ENCODE measurements at regions not wholly inside any gene's neighbourhood (a gene's known extent, or its start where the extent isn't known, plus 50 kb on each side); places are given as distances from the start of the nearest gene placed in this dataset.

DNA sequence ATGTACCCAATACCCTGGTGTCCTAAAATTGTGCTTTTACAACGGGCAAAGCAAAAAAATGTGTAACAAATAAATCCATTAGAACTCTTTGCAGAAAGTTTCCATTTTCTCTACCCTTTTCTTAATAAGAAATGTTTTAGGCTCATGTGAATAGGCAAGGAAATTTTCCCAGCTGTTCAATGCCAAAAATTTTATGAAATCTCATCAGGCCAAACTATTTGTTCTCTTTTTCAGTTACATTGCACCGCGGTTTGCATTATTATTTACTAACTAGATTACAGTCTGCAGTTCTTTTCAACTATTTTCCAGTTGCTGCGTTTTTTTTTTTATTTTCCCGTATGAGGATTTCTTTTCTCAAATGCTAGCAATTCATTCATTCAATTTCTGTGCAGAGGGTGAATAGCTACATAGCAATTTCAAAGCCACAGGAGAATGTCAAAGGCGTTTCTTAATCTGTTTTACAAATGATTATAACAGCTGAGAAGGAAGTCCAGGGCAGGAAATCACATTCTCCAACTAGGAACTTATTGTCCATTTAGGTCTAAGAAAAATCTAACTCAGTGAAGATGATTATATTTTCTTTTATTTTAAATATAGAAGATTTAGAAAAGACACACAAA is 367.5 kb upstream of the MMADHC start:
- Histone ChIP-seq H3K27ac (no peak overlapping the region), H3K4me1 (ENCODE audit: insufficient read depth) (no peaks in the 10 kb centered on the region), H3K36me3 (no peaks in the 10 kb centered on the region), H3K4me3 (no peak overlapping the region), H3K9me3 (no peaks in the 10 kb centered on the region), H3K27me3 (no peaks in the 10 kb centered on the region)
- WGBS, 3 donors, result 22 to 35% (median 32%) methylated on average over 6 of the region's 6 CpGs
- TF ChIP-seq EP300 (IDR thresholded peaks at IDR 0.05) (no peak), POLR2A (IDR thresholded peaks at IDR 0.05) (no peak), CTCF (IDR thresholded peaks at IDR 0.05) (no peak)
- no peak for DNase-seq
- intact Hi-C loops (cut with DNase I), result no loop called here

DNA sequence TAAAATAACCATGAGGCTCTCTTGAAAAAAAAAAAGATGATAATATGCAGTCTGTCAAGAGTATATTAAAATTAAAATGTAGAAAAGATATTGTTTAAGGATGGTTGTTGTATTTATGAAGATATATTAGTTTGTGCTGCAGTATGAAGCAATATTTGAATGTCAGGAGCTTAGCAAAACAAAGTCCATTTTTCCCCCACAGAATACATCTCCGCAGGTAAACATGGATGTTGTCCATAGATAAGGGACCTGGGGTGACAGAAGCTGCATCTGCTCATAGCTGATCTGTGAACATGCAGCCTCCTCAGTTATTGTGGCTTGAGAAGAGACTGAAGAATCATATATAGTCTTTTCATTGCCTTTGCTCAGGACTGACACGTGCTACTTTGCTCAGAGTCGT is 366.1 kb upstream of the MMADHC start:
- no peak overlapping the region for H3K27ac ChIP-seq
- H3K27me3 ChIP-seq, result no peaks in the 10 kb centered on the region
- 85 to 92% (median 88%) methylated on average over 3 of the region's 3 CpGs for WGBS, 3 donors
- no peaks in the 10 kb centered on the region for H3K36me3 ChIP-seq
- intact Hi-C loops (cut with DNase I), result no loop called here
- H3K9me3 ChIP-seq, result no peaks in the 10 kb centered on the region
- no peaks in the 10 kb centered on the region for H3K4me1 ChIP-seq (ENCODE audit: insufficient read depth)
- no peak for DNase-seq
- no peak overlapping the region for H3K4me3 ChIP-seq
- no peak for TF ChIP-seq CTCF (IDR thresholded peaks at IDR 0.05)
- no peak for TF ChIP-seq POLR2A (IDR thresholded peaks at IDR 0.05)

- no peak for TF ChIP-seq CTCF (IDR thresholded peaks at IDR 0.05)
- no peak for TF ChIP-seq EP300 (IDR thresholded peaks at IDR 0.05)
- TF ChIP-seq POLR2A (IDR thresholded peaks at IDR 0.05), result no peak
- no peak overlapping the region for H3K4me3 ChIP-seq
- DNase-seq, result no peak
- H3K36me3 ChIP-seq, result no peaks in the 10 kb centered on the region
- intact Hi-C loops (cut with DNase I), result no loop called here
- H3K9me3 ChIP-seq, result no peaks in the 10 kb centered on the region
- no peaks in the 10 kb centered on the region for H3K4me1 ChIP-seq (ENCODE audit: insufficient read depth)
- no peaks in the 10 kb centered on the region for H3K27me3 ChIP-seq
- H3K27ac ChIP-seq, result no peak overlapping the region
- 83 to 100% (median 90%) methylated on average over 1 of the region's 1 CpG for WGBS, 3 donors
Observed at GRCh38 chr2:149931486-149931885, 343.9 kb upstream of the MMADHC start.

DNA sequence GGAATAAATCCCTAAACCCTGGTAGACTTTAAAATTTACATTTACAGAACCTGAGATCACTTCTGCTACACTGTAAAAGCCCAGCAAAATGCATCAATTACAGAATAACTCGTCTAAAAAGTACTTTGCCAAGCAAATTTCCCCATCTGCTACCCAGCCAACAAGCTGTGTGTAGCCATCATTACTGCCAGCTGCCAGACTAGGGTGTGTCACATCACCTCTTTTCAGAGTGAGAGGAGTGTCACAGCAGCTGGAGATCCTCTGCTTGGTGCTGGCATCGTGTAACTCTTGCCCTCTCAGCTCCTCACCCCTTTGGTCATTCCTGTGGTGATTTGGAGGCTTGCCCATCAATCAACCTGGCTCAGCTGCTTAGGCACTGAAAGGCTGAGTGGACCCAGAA is 340.4 kb upstream of the MMADHC start:
- DNase-seq, result no peak
- WGBS, 3 donors, result 52 to 67% (median 55%) methylated on average over 2 of the region's 2 CpGs

More for the DNA sequence above, 340.4 kb upstream of the MMADHC start:
- intact Hi-C loops (cut with DNase I), result no loop called here
- no peaks in the 10 kb centered on the region for H3K36me3 ChIP-seq
- no peak overlapping the region for H3K27ac ChIP-seq
- no peak for TF ChIP-seq CTCF (IDR thresholded peaks at IDR 0.05)
- TF ChIP-seq EP300 (IDR thresholded peaks at IDR 0.05), result no peak
- TF ChIP-seq POLR2A (IDR thresholded peaks at IDR 0.05), result no peak
- H3K4me1 ChIP-seq (ENCODE audit: insufficient read depth), result no peaks in the 10 kb centered on the region
- H3K9me3 ChIP-seq, result no peaks in the 10 kb centered on the region
- H3K27me3 ChIP-seq, result no peaks in the 10 kb centered on the region
- no peak overlapping the region for H3K4me3 ChIP-seq
